ENCODE measurements at regions not wholly inside any gene's neighbourhood (a gene's known extent, or its start where the extent isn't known, plus 50 kb on each side); places are given as distances from the start of the nearest gene placed in this dataset.

- DNase-seq, result no peak
- intact Hi-C loops (cut with DNase I), result no loop called here
Observed at GRCh38 chr9:95634536-95634935, 117.8 kb upstream of the PTCH1 start.

GRCh38 chr9:95634114-95634513 is 117.3 kb upstream of the PTCH1 start:
- intact Hi-C loops (cut with DNase I), result no loop called here
- no peak for DNase-seq

- intact Hi-C loops (cut with DNase I), result no loop called here
- DNase-seq, result no peak
Observed at GRCh38 chr9:95629585-95629984, 112.8 kb upstream of the PTCH1 start.

GRCh38 chr9:95627802-95628201 is 111.0 kb upstream of the PTCH1 start:
- no peak for DNase-seq
- intact Hi-C loops (cut with DNase I), result no loop called here

GRCh38 chr9:95626885-95627558 is 110.3 kb upstream of the PTCH1 start:
- intact Hi-C loops (cut with DNase I), result no loop called here
- DNase-seq, result no peak

DNA sequence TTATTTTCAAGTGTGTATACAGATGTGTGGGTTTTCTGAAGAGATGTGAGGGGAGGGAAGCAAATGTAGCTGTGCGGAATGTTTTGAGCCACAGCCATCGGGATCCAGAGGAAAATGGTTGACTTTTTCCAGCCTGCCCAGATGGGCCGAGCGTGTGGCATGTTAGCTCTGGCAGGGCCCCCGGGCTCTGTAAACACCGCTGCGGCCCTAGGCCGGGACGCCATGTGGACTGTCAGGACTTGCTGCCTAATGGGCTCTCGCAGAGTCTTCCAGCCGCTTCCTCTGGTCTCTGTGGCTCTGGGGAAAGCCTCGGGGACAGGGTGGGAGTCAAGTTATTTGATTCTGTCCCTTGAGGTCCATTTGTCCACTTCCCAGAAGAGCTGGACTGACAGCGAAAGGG is 109.6 kb upstream of the PTCH1 start:
- intact Hi-C loops (cut with DNase I), result no loop called here
- no peak for DNase-seq

- intact Hi-C loops (cut with DNase I), result no loop called here
- no peak for DNase-seq
Observed at GRCh38 chr9:95623640-95624039, 106.9 kb upstream of the PTCH1 start.

GRCh38 chr9:95620722-95621121 is 104.0 kb upstream of the PTCH1 start:
- DNase-seq, result no peak
- intact Hi-C loops (cut with DNase I), result no loop called here

DNA sequence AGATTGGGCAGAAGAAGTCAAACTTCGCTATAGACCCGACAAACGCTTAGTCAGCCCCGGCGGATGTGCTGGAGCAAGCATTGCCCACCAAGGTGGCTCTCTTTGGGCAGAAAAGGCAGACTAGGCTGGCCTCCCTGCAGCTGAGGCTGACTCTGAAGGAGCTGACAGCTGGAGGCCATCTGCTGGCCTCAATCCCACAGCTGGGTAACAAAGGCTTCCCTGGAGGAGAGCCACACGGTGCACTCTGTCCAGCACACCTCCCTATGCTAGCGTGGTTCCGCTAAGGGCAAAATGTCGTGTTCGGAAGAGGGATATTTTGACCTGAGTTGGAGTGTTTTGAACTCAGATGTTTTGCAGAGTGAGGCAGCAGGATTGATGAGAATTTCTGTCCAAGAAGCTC is 103.5 kb upstream of the PTCH1 start:
- intact Hi-C loops (cut with DNase I), result no loop called here
- DNase-seq, result no peak

GRCh38 chr9:95615246-95615645 is 98.5 kb upstream of the PTCH1 start:
- no peak for DNase-seq
- intact Hi-C loops (cut with DNase I), result no loop called here

- intact Hi-C loops (cut with DNase I), result no loop called here
- no peak for DNase-seq
Observed at GRCh38 chr9:95613670-95614069, 96.9 kb upstream of the PTCH1 start.

GRCh38 chr9:95611354-95611753 is 94.6 kb upstream of the PTCH1 start:
- no peak for DNase-seq
- intact Hi-C loops (cut with DNase I), result no loop called here

DNA sequence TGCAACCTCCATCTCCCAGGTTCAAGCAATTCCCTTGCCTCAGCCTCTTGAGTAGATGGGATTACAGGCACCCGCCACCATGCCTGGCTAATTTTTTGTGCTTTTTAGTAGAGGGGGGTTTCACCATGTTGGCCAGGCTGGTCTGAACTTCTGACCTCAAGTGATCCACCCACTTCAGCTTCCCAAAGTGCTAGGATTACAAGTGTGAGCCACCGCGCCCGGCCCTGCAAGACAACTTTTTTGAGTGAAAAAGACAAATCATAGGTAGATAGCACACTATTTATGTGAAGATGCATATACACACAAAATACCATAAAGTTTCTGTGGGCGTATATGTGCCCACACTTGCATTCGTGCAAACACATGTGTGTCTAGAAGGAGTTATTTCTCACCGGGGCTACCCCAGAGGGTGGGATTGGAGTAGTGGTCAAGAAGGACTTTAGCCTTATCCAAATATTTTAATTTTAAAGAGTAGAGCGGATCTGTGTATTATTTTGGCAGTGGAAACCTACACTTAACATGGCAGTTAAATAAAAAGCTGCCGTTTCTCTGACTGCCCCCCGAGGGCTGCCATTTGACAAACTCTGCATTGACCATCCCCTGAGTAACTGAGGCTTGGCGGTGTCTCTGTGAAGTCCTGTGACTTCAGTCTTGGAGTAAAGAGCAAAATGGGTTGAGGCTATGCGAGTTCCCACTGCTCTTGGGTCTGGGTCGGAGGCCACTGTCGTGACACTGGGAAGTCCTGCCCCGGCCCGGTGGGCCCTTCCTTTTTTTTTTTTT is 93.4 kb upstream of the PTCH1 start:
- intact Hi-C loops (cut with DNase I), result no loop called here
- no peak for DNase-seq

DNA sequence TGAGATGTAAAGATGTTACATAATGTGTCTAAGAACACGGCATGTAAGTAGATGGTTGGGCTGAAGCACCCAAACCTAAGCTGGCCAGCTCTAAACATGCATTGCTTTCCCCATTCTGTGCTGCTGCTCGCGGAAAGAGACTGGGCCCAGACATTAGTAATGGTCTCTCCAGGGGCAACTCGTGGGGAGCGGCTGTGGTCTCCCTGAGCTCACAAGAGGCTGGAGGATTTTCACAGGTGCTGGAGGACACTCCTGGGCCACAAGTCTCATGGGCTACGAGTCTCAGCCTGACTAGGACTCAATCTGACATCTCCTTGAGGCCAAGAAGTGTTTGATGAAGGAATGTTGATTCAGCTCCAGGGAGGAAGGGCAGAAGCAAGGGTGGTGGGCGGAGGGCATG is 92.7 kb upstream of the PTCH1 start:
- DNase-seq, result no peak
- intact Hi-C loops (cut with DNase I), result no loop called here

DNA sequence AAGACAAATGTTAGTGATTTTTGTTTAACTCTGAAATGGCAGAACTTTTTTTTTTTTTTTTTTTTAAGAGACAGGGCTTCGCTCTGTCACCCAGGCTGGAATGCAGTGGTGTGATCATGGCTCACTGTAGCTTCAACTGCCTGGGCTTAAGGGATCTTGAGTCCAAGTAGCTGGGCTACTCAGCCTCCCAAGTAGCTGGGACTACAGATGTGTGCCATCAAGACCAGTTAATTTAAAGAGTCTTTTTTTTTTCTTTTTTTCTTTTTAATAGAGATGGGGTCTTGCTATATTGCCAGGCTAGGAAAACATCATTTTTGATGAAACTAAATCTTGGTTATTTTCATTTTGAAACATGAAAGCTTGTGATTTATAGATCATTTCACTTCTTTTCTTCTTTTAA is 91.6 kb upstream of the PTCH1 start:
- DNase-seq, result no peak
- intact Hi-C loops (cut with DNase I), result no loop called here

DNA sequence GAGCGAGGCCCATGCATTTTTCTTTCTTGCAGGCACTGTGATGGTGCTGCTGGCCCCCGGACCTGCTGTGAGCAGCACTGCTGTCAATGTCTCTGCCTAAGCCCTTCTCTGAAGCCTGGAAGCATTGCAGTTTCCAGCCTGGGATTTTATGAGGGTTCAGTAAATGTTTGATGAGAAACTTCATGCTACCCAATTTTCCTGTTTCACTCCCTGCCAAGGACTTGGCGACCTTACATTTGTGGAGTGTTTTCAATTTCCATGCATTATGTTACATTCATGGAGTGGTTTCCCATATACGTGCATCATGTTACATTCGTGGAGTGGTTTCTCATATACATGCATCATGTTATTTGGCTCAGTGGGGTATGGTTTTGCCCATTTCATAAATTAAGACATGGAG is 90.7 kb upstream of the PTCH1 start:
- intact Hi-C loops (cut with DNase I), result no loop called here
- no peak for DNase-seq

DNA sequence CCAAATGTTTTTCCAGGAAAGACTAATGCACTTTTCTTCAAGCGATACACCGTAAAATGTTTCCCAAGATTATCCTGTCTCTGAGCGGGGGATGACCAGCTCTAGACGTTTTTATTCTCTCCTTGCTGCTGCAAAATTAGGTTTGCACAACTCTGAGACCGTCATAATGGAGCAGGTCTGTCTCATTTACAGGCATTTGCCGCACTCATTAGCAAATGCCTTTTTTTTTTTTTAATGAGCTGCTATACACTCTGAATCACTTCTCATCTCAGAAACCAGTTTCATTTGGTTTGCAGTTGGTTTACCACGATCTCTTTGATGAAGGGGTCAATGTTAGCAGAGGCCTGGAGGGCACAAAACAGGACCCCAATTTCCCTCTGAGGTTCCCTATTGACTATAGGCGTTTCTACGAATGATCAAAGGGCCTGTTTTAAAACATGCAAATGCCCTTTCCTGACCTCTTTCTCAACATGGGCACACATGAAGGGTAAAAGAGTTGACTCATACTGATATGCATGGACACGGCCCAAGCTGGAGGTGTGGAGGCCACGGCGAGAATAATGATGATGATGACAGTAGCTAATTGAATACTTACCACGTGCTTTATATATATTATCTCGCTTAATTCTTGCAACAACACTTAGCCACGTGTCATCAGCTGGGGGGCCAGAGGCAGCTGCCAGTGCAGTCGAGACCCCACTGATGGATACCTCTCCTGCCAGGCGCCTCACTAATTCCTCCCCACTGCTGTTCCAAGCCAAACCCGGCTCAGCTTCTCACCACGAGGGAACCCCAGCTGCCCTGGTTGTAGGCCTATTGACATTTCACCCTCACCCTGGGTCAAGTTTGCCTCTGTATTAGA is 89.9 kb upstream of the PTCH1 start:
- intact Hi-C loops (cut with DNase I), result no loop called here
- DNase-seq, result no peak

- no peak for DNase-seq
- intact Hi-C loops (cut with DNase I), result no loop called here
Observed at GRCh38 chr9:95605816-95606488, 89.2 kb upstream of the PTCH1 start.

DNA sequence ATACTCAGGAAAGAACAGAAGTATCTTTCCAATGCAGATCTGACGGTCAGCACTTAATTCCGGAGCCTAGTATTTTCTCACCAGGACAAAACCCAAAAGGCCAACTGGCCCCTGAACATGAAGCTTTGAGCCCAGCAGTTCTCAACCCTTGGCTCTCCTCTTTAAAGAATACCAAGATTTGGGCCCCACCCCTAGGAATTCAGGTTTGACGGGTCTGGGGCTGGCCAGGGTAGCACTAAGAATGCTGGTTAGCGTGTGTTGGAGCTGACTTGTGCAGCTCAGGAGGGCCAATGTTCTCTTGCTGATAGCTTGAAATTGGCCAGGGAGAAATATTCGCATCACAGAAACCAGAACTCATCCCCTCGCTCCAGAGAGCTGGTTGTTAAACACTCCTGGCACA is 88.3 kb upstream of the PTCH1 start:
- intact Hi-C loops (cut with DNase I), result no loop called here
- DNase-seq, result no peak

GRCh38 chr9:95598236-95598635 is 81.5 kb upstream of the PTCH1 start:
- DNase-seq, result no peak
- intact Hi-C loops (cut with DNase I), result no loop called here

DNA sequence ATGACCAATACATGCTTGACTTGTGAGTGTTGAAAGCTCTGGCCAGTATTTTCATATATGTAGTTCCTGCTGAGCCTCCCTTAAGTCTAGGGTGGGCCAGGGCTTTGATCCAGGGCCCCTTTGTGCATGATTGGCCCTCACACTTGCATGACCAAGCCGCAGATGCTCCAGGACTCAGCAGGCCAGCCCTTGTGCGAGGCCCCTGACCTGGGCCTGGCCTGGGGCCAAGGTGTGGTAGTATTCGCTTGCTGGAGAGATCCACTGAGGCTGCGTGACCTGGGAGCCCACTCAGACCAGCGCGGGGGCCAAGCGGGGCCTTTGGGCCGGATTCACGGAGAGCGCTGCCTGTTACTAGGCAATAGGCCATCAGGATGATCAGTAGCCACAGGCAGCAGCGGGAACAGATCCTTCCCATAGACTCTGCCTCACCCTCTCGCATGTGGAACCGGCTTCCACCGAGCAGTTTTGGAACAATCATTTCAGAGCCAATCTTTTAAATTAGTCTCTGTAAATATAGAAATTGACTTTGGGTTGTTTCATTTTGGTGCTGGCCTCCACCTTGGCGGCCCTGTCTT is 79.0 kb upstream of the PTCH1 start:
- DNase-seq, result no peak
- intact Hi-C loops (cut with DNase I), result no loop called here
